ENCODE measurements at regions not wholly inside any gene's neighbourhood (a gene's known extent, or its start where the extent isn't known, plus 50 kb on each side); places are given as distances from the start of the nearest gene placed in this dataset.

GRCh38 chr12:31832740-31833729 lies 104.2 kb upstream of the AMN1 start:
- H3K9ac ChIP-seq, result no peak overlapping the region
- H3K36me3 ChIP-seq, result no peaks in the 10 kb centered on the region
- peaks cover 37% of the 10 kb centered on the region for H3K4me1 ChIP-seq
- H3K27me3 ChIP-seq, result no peaks in the 10 kb centered on the region
- peak overlapping the region; percentile 25; the same call in 1 of the 2 replicates for H3K4me3 ChIP-seq
- H3K9me3 ChIP-seq, result peaks cover 97% of the 10 kb centered on the region
- peak overlapping the region; percentile 69 for H3K4me2 ChIP-seq
- no peak for TF ChIP-seq Cebpa-rat (IDR thresholded peaks at IDR 0.05)
- H3K27ac ChIP-seq, result peak overlapping the region; percentile 70
- H4K20me1 ChIP-seq, result no peaks in the 10 kb centered on the region

GRCh38 chr12:31828071-31828470 lies 99.2 kb upstream of the AMN1 start:
- no peak overlapping the region for H3K27ac ChIP-seq
- H3K9ac ChIP-seq, result no peak overlapping the region
- H3K4me1 ChIP-seq, result peaks cover 14% of the 10 kb centered on the region
- H3K9me3 ChIP-seq, result peaks cover 89% of the 10 kb centered on the region
- no peak overlapping the region for H3K4me3 ChIP-seq
- H4K20me1 ChIP-seq, result no peaks in the 10 kb centered on the region
- no peak for TF ChIP-seq Cebpa-rat (IDR thresholded peaks at IDR 0.05)
- H3K4me2 ChIP-seq, result no peak overlapping the region
- H3K27me3 ChIP-seq, result no peaks in the 10 kb centered on the region
- H3K36me3 ChIP-seq, result no peaks in the 10 kb centered on the region

- Histone ChIP-seq H3K4me1 (no peaks in the 10 kb centered on the region), H3K4me3 (no peak overlapping the region), H3K27ac (no peak overlapping the region), H3K27me3 (no peaks in the 10 kb centered on the region), H3K36me3 (no peaks in the 10 kb centered on the region), H3K4me2 (no peak overlapping the region), H3K9ac (no peak overlapping the region), H4K20me1 (no peaks in the 10 kb centered on the region), H3K9me3 (peaks cover 39% of the 10 kb centered on the region)
- no peak for TF ChIP-seq Cebpa-rat (IDR thresholded peaks at IDR 0.05)
These were observed 93.9 kb upstream of the AMN1 start for GRCh38 chr12:31822761-31823160.

GRCh38 chr12:31821484-31821883 lies 92.7 kb upstream of the AMN1 start:
- Histone ChIP-seq H3K9ac (no peak overlapping the region), H4K20me1 (no peaks in the 10 kb centered on the region), H3K27me3 (no peaks in the 10 kb centered on the region), H3K4me3 (no peak overlapping the region), H3K27ac (no peak overlapping the region), H3K4me2 (no peak overlapping the region), H3K9me3 (peaks cover 26% of the 10 kb centered on the region), H3K4me1 (no peaks in the 10 kb centered on the region), H3K36me3 (no peaks in the 10 kb centered on the region)
- TF ChIP-seq Cebpa-rat (IDR thresholded peaks at IDR 0.05), result no peak

- Histone ChIP-seq H3K9me3 (peaks cover 19% of the 10 kb centered on the region), H4K20me1 (no peaks in the 10 kb centered on the region), H3K4me1 (no peaks in the 10 kb centered on the region), H3K9ac (no peak overlapping the region), H3K27ac (no peak overlapping the region), H3K27me3 (no peaks in the 10 kb centered on the region), H3K4me2 (no peak overlapping the region), H3K4me3 (no peak overlapping the region), H3K36me3 (no peaks in the 10 kb centered on the region)
- TF ChIP-seq Cebpa-rat (IDR thresholded peaks at IDR 0.05), result no peak
These were observed 92.0 kb upstream of the AMN1 start for GRCh38 chr12:31820832-31821231.

- H3K27ac ChIP-seq, result no peak overlapping the region
- no peaks in the 10 kb centered on the region for H3K4me1 ChIP-seq
- peaks cover 6% of the 10 kb centered on the region; the same call in 1 of the 2 replicates for H3K9me3 ChIP-seq
- no peaks in the 10 kb centered on the region for H4K20me1 ChIP-seq
- H3K27me3 ChIP-seq, result no peaks in the 10 kb centered on the region
- H3K9ac ChIP-seq, result no peak overlapping the region
- H3K4me2 ChIP-seq, result no peak overlapping the region
- H3K4me3 ChIP-seq, result no peak overlapping the region
- H3K36me3 ChIP-seq, result no peaks in the 10 kb centered on the region
- TF ChIP-seq Cebpa-rat (IDR thresholded peaks at IDR 0.05), result no peak
These were observed 90.6 kb upstream of the AMN1 start for GRCh38 chr12:31819427-31819826.

- H3K9ac ChIP-seq, result no peak overlapping the region
- no peaks in the 10 kb centered on the region for H3K36me3 ChIP-seq
- H3K27me3 ChIP-seq, result no peaks in the 10 kb centered on the region
- no peak overlapping the region for H3K27ac ChIP-seq
- no peaks in the 10 kb centered on the region for H3K9me3 ChIP-seq
- no peaks in the 10 kb centered on the region for H4K20me1 ChIP-seq
- no peak overlapping the region for H3K4me2 ChIP-seq
- no peaks in the 10 kb centered on the region for H3K4me1 ChIP-seq
- no peak for TF ChIP-seq Cebpa-rat (IDR thresholded peaks at IDR 0.05)
- H3K4me3 ChIP-seq, result no peak overlapping the region
These were observed 89.9 kb upstream of the AMN1 start for GRCh38 chr12:31818623-31819268.

- Histone ChIP-seq H3K27ac (no peak overlapping the region), H3K9me3 (no peaks in the 10 kb centered on the region), H3K4me2 (no peak overlapping the region), H3K4me3 (no peak overlapping the region), H3K4me1 (no peaks in the 10 kb centered on the region), H3K36me3 (no peaks in the 10 kb centered on the region), H4K20me1 (no peaks in the 10 kb centered on the region), H3K9ac (no peak overlapping the region), H3K27me3 (no peaks in the 10 kb centered on the region)
- TF ChIP-seq Cebpa-rat (IDR thresholded peaks at IDR 0.05), result no peak
These were observed 88.3 kb upstream of the AMN1 start for GRCh38 chr12:31817120-31817519.

- TF ChIP-seq Cebpa-rat (IDR thresholded peaks at IDR 0.05), result no peak
- Histone ChIP-seq H3K27ac (no peak overlapping the region), H3K9ac (no peak overlapping the region), H3K4me1 (no peaks in the 10 kb centered on the region), H3K36me3 (no peaks in the 10 kb centered on the region), H3K4me2 (no peak overlapping the region), H3K27me3 (no peaks in the 10 kb centered on the region), H3K9me3 (no peaks in the 10 kb centered on the region), H3K4me3 (no peak overlapping the region), H4K20me1 (no peaks in the 10 kb centered on the region)
These were observed 86.3 kb upstream of the AMN1 start for GRCh38 chr12:31815096-31815495.

GRCh38 chr12:31813305-31813704 lies 84.5 kb upstream of the AMN1 start:
- no peak for TF ChIP-seq Cebpa-rat (IDR thresholded peaks at IDR 0.05)
- Histone ChIP-seq H3K9ac (no peak overlapping the region), H3K4me3 (no peak overlapping the region), H3K27ac (no peak overlapping the region), H4K20me1 (no peaks in the 10 kb centered on the region), H3K27me3 (no peaks in the 10 kb centered on the region), H3K36me3 (no peaks in the 10 kb centered on the region), H3K9me3 (no peaks in the 10 kb centered on the region), H3K4me2 (no peak overlapping the region), H3K4me1 (peaks cover 8% of the 10 kb centered on the region)
